Peyer's patch (tissue), 4 donors: ENCODE measurements at regions not wholly inside any gene's neighbourhood (a gene's known extent, or its start where the extent isn't known, plus 50 kb on each side); places are given as distances from the start of the nearest gene placed in this dataset.

Source experiments
- DNase-seq, 3 donors: peaks; one replicate each; pipeline ENCODE4 v3.0.0-alpha.2; 2017 to 2019
- H3K27ac ChIP-seq, 4 donors: fragments of 200-600 bp; sonication (generic); one replicate each; pipeline ENCODE4 v1.5.1; 2016 to 2019
- H3K27me3 ChIP-seq, 2 donors: fragments of 200-600 bp; sonication (generic); one replicate each; pipeline ENCODE4 v1.5.1; 2019
- H3K36me3 ChIP-seq, 3 donors: fragments of 200-600 bp; sonication (generic); one replicate each; pipeline ENCODE4 v1.5.1; 2016 to 2019
- H3K4me1 ChIP-seq, 4 donors: fragments of 200-600 bp; sonication (generic); one replicate each; pipeline ENCODE4 v1.5.1; 2016 to 2019
- H3K4me3 ChIP-seq, 4 donors: fragments of 200-600 bp; sonication (generic); 1 replicate in 3 of 4; 2 replicates in 1 of 4; pipeline ENCODE4 v1.5.1; 2016 to 2019; ENCODE audit warnings: mild to moderate bottlenecking in 1 of 4
- H3K9me3 ChIP-seq, 4 donors: fragments of 200-600 bp; sonication (generic); one replicate each; pipeline ENCODE4 v1.5.1; 2016 to 2019; ENCODE audit warnings: mild to moderate bottlenecking in 1 of 4
- POLR2A ChIP-seq, 2 donors: fragments of 450-650 bp; IDR thresholded peaks; one replicate each; pipeline ENCODE4 v1.5.1; 2017; ENCODE audit warnings: antibody characterized with exemption in 2 of 2, mild to moderate bottlenecking in 2 of 2, moderate library complexity in 2 of 2
- TF ChIP-seq, protein P1 (sequence below), 6 experiments: fragments of 450-650 bp in 4 of 6; fragments of 200-600 bp in 2 of 6; sonication (generic) in 1 of 6; IDR thresholded peaks; one replicate each; pipeline ENCODE4 v1.5.1; 2017 to 2019; ENCODE audit warnings: antibody characterized with exemption in 6 of 6, mild to moderate bottlenecking in 3 of 6, moderate library complexity in 1 of 6

DNA sequence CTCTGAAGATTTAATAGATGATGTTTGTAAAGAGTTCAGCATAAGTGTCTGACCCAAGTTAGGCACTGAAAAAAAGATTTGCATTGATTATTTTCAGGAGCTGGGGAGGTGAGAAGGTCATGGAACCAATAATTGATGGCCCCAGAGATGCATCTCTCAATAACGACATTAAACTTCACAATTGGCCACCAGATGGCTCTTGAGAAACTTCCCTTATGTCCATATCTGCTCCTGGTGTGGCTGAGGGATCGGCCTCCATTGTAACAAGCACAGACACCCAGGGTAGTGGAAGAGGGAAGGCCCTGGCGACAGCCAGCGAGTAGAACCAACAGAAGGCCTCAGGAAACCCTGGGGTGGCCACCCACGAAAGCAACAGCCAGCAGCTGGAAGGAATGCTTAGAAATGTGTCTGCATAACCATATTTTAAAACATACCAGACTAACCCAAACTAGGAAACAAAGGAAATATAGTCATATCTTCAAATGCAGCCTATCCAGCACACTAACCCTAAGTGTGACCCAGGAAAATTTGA lies 536.7 kb downstream of the SOX2 start:
- no peaks in the 10 kb centered on the region for H3K4me1 ChIP-seq
- TF ChIP-seq, protein P1, sequence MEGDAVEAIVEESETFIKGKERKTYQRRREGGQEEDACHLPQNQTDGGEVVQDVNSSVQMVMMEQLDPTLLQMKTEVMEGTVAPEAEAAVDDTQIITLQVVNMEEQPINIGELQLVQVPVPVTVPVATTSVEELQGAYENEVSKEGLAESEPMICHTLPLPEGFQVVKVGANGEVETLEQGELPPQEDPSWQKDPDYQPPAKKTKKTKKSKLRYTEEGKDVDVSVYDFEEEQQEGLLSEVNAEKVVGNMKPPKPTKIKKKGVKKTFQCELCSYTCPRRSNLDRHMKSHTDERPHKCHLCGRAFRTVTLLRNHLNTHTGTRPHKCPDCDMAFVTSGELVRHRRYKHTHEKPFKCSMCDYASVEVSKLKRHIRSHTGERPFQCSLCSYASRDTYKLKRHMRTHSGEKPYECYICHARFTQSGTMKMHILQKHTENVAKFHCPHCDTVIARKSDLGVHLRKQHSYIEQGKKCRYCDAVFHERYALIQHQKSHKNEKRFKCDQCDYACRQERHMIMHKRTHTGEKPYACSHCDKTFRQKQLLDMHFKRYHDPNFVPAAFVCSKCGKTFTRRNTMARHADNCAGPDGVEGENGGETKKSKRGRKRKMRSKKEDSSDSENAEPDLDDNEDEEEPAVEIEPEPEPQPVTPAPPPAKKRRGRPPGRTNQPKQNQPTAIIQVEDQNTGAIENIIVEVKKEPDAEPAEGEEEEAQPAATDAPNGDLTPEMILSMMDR (IDR thresholded peaks at IDR 0.05), result peak in 3 of 6 experiments; percentile 7 to 26 (median 18)
- TF ChIP-seq POLR2A (IDR thresholded peaks at IDR 0.05), result no peak
- H3K9me3 ChIP-seq, result no peaks in the 10 kb centered on the region
- no peak overlapping the region for H3K27ac ChIP-seq
- no peak for DNase-seq
- H3K27me3 ChIP-seq, result no peaks in the 10 kb centered on the region
- no peak overlapping the region for H3K4me3 ChIP-seq
- no peaks in the 10 kb centered on the region for H3K36me3 ChIP-seq

DNA sequence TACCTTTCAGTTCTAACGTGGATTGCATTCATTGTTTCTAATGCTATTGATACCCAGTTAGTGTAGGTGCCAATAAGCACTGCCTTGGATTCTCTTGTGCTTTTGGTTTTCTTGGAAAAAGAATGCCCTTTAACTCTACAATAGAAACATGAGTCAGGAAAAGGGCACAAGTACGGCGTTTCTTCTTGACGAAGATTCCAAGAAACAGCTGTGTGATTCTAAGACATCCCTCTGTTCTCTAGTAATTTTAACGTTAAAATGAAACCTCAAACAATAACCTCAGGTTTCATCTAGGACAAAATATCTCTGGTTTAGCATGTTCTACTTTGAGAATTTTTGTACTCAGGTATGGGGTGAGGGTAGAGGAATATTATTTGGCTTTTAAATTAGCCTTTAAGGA lies 540.5 kb upstream of the ATP11B start:
- no peaks in the 10 kb centered on the region for H3K4me1 ChIP-seq
- TF ChIP-seq, protein P1 (IDR thresholded peaks at IDR 0.05), result no peak
- TF ChIP-seq POLR2A (IDR thresholded peaks at IDR 0.05), result no peak
- H3K27me3 ChIP-seq, result no peaks in the 10 kb centered on the region
- DNase-seq, result no peak
- H3K4me3 ChIP-seq, result no peak overlapping the region
- no peaks in the 10 kb centered on the region for H3K9me3 ChIP-seq
- no peaks in the 10 kb centered on the region for H3K36me3 ChIP-seq
- no peak overlapping the region for H3K27ac ChIP-seq

DNA sequence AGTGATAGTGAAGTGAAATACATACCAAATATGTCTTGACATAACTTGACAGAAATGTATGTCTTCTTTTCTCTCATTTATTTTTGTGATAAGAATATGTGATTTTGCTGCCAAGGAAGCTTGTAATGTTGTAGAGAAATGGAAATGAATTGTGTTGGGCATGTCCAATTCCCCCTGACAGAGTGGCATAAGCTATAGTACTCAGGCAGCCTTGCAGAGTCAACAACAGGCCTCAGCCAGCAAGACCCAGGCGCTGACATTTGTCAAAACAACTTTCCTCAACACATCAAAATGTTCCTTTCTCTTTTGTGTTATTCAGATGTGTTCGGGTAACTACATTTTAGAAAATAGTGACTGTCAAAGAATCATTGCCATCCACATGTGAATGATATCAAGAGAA lies 538.1 kb upstream of the ATP11B start:
- H3K9me3 ChIP-seq, result no peaks in the 10 kb centered on the region
- TF ChIP-seq, protein P1 (IDR thresholded peaks at IDR 0.05), result no peak
- TF ChIP-seq POLR2A (IDR thresholded peaks at IDR 0.05), result no peak
- H3K27ac ChIP-seq, result no peak overlapping the region
- no peak overlapping the region for H3K4me3 ChIP-seq
- no peaks in the 10 kb centered on the region for H3K27me3 ChIP-seq
- H3K4me1 ChIP-seq, result no peaks in the 10 kb centered on the region
- no peak for DNase-seq
- no peaks in the 10 kb centered on the region for H3K36me3 ChIP-seq

- TF ChIP-seq, protein P1 (IDR thresholded peaks at IDR 0.05), result no peak
- no peak for TF ChIP-seq POLR2A (IDR thresholded peaks at IDR 0.05)
- no peak overlapping the region for H3K27ac ChIP-seq
- DNase-seq, result no peak
Observed at GRCh38 chr3:182257361-182257760, 535.9 kb upstream of the ATP11B start.

DNA sequence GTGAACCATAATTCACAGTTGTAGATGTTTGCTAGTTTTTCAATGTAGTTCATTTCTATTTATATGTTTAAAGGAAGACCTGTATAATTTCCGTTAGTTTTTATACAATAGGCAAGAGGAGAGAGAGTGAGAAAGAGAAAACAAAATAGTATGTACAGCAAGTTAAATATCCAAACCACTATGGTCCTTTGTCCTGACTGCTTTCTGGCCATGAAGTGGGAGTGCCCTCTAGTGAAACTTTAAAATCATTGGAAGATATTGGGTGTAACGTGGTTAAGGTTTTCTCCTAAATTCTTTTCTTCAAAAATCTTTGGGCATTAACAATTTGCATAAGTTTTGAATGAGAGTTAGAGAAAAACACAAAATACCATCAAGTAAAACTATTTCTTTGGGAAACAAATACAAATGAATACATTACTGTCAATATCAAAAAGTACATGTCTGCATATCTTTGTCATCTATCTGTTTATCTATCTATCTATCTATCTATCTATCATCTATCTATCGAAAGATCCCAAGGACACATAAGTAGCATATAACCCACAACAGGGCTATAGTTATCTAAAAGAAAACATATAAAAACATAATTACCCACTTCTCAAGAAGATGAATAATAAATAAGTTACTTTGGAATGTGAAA lies 534.6 kb upstream of the ATP11B start:
- DNase-seq, result no peak
- H3K27me3 ChIP-seq, result no peaks in the 10 kb centered on the region
- no peak overlapping the region for H3K27ac ChIP-seq
- H3K36me3 ChIP-seq, result no peaks in the 10 kb centered on the region
- no peaks in the 10 kb centered on the region for H3K9me3 ChIP-seq
- H3K4me1 ChIP-seq, result no peaks in the 10 kb centered on the region
- TF ChIP-seq, protein P1 (IDR thresholded peaks at IDR 0.05), result peak in 3 of 6 experiments; percentile 34 to 41 (median 34)
- TF ChIP-seq POLR2A (IDR thresholded peaks at IDR 0.05), result no peak
- H3K4me3 ChIP-seq, result no peak overlapping the region

More at GRCh38 chr3:182257361-182257760, 535.9 kb upstream of the ATP11B start:
- H3K9me3 ChIP-seq, result no peaks in the 10 kb centered on the region
- no peaks in the 10 kb centered on the region for H3K27me3 ChIP-seq
- H3K4me1 ChIP-seq, result no peaks in the 10 kb centered on the region
- H3K36me3 ChIP-seq, result no peaks in the 10 kb centered on the region
- H3K4me3 ChIP-seq, result no peak overlapping the region
